ENCODE measurements at regions not wholly inside any gene's neighbourhood (a gene's known extent, or its start where the extent isn't known, plus 50 kb on each side); places are given as distances from the start of the nearest gene placed in this dataset.
"Not testable (repeated sequence)": the region's sequence is repeated elsewhere in the genome, so short reads cannot be mapped to it uniquely, and the experiment has no call there.

- no peak overlapping the region for H3K27ac Mint-ChIP-seq
- no peak for TF ChIP-seq CTCF (IDR thresholded peaks at IDR 0.05)
- no peak overlapping the region for H3K4me3 Mint-ChIP-seq
- no peaks in the 10 kb centered on the region; the same call in 1 of the 2 replicates for H3K36me3 Mint-ChIP-seq (ENCODE audit: low read depth)
- no peaks in the 10 kb centered on the region for H3K4me1 Mint-ChIP-seq (ENCODE audit: low read depth)
- H3K27me3 Mint-ChIP-seq (ENCODE audit: insufficient read depth), result no peaks in the 10 kb centered on the region; the same call in 1 of the 2 replicates
- H3K9me3 Mint-ChIP-seq, result peaks cover 63% of the 10 kb centered on the region
- no peak for DNase-seq
Measured at GRCh38 chr7:25686493-25686892, 458.2 kb upstream of the NPVF start.

GRCh38 chr7:25694211-25694610 lies 457.8 kb upstream of the NFE2L3 start:
- Mint-ChIP-seq H3K9me3 (peaks cover 54% of the 10 kb centered on the region), H3K4me3 (no peak overlapping the region), H3K4me1 (ENCODE audit: low read depth) (no peaks in the 10 kb centered on the region), H3K27ac (no peak overlapping the region), H3K27me3 (ENCODE audit: insufficient read depth) (no peaks in the 10 kb centered on the region; the same call in 1 of the 2 replicates), H3K36me3 (ENCODE audit: low read depth) (peaks cover 8% of the 10 kb centered on the region; the same call in 1 of the 2 replicates)
- no peak for TF ChIP-seq CTCF (IDR thresholded peaks at IDR 0.05)
- no peak for DNase-seq

GRCh38 chr7:25694699-25695098 lies 457.3 kb upstream of the NFE2L3 start:
- no peak for TF ChIP-seq CTCF (IDR thresholded peaks at IDR 0.05)
- H3K27me3 Mint-ChIP-seq (ENCODE audit: insufficient read depth), result no peaks in the 10 kb centered on the region; the same call in 1 of the 2 replicates
- H3K36me3 Mint-ChIP-seq (ENCODE audit: low read depth), result peaks cover 8% of the 10 kb centered on the region; the same call in 1 of the 2 replicates
- H3K9me3 Mint-ChIP-seq, result peaks cover 51% of the 10 kb centered on the region
- H3K4me3 Mint-ChIP-seq, result no peak overlapping the region
- H3K27ac Mint-ChIP-seq, result no peak overlapping the region
- no peak for DNase-seq
- no peaks in the 10 kb centered on the region for H3K4me1 Mint-ChIP-seq (ENCODE audit: low read depth)

- H3K4me3 Mint-ChIP-seq, result no peak overlapping the region
- TF ChIP-seq CTCF (IDR thresholded peaks at IDR 0.05), result no peak
- H3K9me3 Mint-ChIP-seq, result peaks cover 57% of the 10 kb centered on the region
- no peaks in the 10 kb centered on the region; the same call in 1 of the 2 replicates for H3K27me3 Mint-ChIP-seq (ENCODE audit: insufficient read depth)
- peaks cover 8% of the 10 kb centered on the region for H3K36me3 Mint-ChIP-seq (ENCODE audit: low read depth)
- no peaks in the 10 kb centered on the region for H3K4me1 Mint-ChIP-seq (ENCODE audit: low read depth)
- no peak overlapping the region for H3K27ac Mint-ChIP-seq
- DNase-seq, result no peak
Measured at GRCh38 chr7:25696571-25696970, 455.4 kb upstream of the NFE2L3 start.

GRCh38 chr7:25698451-25699113 lies 453.4 kb upstream of the NFE2L3 start:
- no peaks in the 10 kb centered on the region; the same call in 1 of the 2 replicates for H3K27me3 Mint-ChIP-seq (ENCODE audit: insufficient read depth)

GRCh38 chr7:25700141-25700540 lies 451.9 kb upstream of the NFE2L3 start:
- not testable (repeated sequence) for DNase-seq

More at GRCh38 chr7:25698451-25699113, 453.4 kb upstream of the NFE2L3 start:
- no peaks in the 10 kb centered on the region for H3K4me1 Mint-ChIP-seq (ENCODE audit: low read depth)
- no peak for DNase-seq
- H3K27ac Mint-ChIP-seq, result no peak overlapping the region
- peaks cover 8% of the 10 kb centered on the region for H3K36me3 Mint-ChIP-seq (ENCODE audit: low read depth)
- no peak for TF ChIP-seq CTCF (IDR thresholded peaks at IDR 0.05)
- peaks cover 64% of the 10 kb centered on the region for H3K9me3 Mint-ChIP-seq
- H3K4me3 Mint-ChIP-seq, result no peak overlapping the region

More at GRCh38 chr7:25700141-25700540, 451.9 kb upstream of the NFE2L3 start:
- peaks cover 62% of the 10 kb centered on the region for H3K9me3 Mint-ChIP-seq
- not testable (repeated sequence) for H3K36me3 Mint-ChIP-seq (ENCODE audit: low read depth); H3K27ac Mint-ChIP-seq; H3K4me1 Mint-ChIP-seq (ENCODE audit: low read depth); H3K27me3 Mint-ChIP-seq (ENCODE audit: insufficient read depth); H3K4me3 Mint-ChIP-seq

Measured in HFFc6 (cell line).